ENCODE measurements at regions not wholly inside any gene's neighbourhood (a gene's known extent, or its start where the extent isn't known, plus 50 kb on each side); places are given as distances from the start of the nearest gene placed in this dataset.
"Not testable (repeated sequence)": the region's sequence is repeated elsewhere in the genome, so short reads cannot be mapped to it uniquely, and the experiment has no call there.

DNA sequence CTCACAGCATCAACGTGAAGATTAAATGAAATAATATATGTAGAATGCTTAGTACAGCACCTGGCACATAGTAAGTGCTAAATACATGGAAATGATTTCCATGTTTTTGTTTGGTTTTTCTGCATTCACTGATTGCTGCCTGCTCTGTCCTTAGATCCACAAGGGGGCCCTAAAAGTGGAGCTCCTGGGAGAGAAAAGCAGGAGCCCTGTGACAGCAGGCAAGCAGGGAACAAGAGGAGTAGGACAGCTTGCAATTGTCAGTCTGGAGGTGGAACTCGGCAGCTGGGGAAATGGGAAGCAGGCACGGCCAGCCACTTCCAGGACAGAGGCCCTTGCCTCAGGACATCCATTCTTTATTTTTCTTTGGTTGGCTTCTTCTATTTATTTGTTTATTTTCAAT, 292.9 kb downstream of the BMP4 start:
- no peak for DNase-seq

DNA sequence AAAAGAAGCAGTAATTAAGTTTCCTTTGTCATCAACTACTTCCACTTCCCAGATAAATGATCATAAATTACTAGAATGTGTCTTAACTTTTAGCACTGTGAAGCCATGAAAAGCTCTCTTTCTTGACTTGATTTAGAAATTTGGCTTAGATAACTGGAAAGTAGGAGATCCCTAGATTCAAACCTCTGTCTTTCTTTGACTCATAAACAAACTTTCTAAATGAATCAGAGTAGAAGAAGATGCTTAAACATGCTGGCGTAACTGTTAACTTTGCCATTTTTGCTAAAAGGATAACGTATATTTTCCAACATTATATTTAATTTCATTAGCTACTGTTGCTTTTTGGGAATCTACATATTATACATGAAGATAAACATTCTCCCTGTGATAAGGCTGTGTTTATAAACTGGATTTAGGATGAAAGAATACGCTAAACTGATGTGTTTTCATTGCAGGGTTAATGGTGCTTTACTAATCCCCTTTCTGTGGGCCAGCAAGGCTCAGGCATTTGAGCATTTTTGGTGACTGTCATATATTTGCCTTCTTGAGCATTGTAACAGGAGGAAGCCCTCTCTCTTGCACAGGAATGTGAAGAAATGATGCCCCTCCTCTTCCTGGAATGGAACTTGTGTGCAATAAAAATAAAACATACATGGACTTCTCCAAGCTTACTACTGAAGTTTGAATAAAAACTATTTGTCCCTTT, 301.4 kb downstream of the BMP4 start:
- no peak for DNase-seq

DNA sequence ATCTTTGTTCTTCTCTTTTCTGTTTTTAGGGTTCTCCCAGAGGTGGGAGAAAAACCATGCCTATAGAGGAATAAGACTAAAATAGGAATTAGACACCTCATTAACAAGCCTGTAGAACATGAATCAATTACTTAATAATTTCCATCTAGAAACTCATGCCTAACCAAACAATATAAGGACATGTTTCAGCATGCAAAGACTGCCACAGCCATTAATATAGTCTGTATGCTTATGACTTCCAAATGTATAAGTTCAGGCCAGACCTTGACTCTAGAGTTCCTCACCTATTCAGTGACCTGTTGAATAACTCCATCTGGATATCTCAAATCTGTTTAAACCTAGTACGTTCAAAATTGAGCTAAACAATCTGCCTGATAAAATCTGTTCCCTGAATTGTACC, 304.6 kb downstream of the BMP4 start:
- no peak for DNase-seq

DNA sequence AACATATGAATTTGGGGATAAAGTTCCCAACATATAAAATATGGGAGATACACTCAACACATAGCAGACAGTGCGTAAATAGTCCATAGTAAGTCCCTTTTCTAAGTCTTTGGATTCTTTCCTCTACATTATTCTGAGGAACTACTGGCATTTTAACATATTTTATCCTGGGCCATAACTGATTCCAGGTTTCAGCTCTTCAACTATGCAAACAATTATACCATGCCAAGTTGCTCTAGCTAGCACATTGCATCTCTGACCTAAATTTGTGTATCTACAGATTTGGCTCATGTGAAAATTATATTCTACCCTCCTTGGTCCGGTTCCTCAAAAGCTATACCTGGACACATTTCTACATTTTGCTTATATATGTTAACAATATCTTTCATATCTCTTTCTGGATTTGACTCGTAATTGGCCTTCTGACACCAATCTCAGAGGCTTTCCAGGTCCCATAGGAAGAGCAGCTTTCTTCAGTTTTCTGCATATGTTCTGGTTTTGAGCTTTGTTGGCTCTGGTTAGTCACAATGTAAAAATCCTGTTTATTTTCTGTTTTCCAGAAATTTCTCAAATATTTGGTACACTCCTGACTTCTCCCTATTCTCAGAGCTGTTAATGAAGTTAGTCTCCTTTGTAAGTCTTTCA, 305.4 kb downstream of the BMP4 start:
- no peak for DNase-seq

DNA sequence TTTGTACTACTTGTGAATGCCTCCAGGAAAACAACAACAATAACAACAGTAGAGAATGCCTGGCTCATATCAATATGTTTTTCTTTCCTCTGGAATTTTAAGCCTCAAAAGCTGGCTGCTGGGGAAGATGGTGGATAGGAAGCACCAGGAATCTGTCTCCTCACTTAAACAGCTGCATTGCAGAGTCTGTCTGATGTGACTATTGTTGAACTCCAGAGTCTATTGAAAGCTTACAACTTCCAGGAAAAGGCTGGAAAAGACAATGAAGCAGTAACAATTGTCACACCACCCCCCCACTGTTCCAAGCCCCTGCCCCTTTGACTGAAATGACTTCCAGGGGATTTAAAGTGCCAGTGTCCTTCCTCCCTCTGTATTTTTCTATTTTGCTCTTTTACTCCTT, 309.7 kb downstream of the BMP4 start:
- DNase-seq = no peak

DNA sequence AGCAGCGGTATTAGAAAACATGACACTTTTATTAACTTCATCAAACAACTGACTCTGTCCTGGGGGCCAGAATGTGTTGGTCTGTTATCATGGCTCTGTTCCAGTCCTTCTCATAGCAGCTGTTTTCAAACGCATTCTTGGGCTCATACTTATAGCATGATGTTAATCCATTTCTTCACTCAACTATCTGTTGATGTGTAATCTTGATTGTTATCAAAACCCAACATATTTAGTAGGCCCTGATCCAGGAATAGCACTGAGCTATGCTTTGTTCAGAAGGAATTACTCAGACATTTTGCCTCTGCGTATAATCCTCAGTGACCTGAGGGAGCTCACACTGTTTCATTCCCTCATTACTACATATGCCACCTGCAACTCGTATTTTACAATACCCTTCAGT, 315.9 kb downstream of the BMP4 start:
- no peak for DNase-seq

DNA sequence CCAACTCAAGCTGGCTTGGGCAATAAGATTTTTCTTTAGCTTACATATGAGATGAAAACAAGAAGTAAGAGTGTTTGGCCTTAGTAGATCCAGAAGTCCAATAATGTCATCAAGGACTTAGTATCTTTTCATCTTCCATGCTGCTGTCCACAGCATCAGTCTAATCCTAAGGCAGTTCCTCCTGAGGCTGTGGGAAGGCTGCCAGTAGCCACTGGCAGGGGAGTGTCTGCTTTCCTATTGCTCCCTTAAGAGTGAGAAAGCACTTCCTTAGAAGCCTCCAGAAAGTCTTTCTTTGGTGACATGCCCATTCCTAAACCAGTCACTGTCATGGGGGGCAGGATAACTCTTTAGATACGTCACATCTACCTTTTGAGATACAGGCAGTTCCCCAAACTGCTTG, 317.7 kb downstream of the BMP4 start:
- DNase-seq = no peak

DNA sequence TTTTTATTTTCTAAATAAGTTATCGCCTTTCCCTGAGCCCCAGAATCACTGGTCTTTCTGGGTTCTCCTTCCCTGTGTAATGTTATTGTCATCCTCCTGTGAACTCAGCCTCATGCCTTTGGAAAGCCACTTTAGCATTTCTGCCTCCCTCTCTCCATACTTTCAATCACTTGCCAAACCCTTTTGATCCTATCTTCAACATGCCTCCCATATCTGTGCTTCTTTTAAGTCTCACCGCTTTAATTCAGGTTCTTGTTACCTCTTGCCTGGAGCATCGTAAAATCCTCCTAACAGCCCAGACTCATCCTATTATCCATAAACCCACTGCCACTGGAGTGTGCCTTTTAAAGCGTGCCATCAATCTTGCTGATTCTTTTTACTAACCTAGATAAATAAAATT, 321.8 kb downstream of the BMP4 start:
- DNase-seq = no peak

DNA sequence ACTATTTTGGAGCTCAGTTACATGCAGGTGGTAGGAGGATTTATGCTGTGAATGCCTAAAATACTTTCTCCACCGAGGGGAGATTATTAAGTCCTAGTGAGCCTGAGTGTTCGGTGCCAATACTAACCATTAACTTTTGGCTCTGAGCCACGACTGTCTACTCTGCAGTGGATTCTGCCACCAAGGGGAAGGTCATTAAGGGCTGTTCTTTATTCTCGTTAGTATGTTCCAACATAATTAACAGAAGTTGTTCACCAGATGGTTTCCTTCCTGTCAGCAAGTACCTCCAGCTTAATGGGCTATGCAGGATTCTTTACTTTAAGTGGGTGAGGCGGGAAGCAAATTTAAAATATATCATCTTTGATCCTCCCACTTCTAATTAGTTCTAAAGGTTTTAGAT, 326.3 kb downstream of the BMP4 start:
- DNase-seq = no peak

DNA sequence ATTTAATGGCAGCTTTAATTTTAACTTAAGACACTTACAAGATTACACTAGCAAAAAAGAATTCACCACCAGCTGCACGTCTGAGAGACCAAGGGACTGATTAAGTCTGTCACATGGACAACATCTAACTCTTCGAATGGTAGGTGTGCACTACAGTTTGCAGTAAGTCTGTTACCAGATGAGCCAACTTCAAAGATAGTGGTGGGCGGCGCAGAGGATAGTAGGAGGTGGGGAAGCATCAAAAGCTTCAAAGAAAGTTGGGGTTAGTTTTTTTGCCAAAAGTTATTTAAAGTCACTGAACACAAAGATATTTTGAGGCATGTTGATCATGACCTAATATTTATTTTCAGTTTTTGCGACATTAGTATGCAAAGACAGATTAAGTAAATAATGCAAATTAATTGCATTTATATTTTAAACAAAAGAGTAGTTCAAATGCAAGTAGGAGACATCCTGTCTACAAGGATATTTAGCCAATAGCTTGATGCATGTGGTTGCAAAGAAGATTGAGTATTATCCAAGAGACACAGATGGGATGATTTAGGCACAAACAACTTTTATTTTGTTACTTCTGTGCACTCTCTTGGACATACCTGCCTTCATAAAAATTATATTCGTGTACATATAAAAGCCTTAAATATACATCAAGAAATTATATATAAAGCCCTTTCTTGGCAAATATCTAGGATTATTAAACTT, 327.7 kb downstream of the BMP4 start:
- DNase-seq = no peak

DNA sequence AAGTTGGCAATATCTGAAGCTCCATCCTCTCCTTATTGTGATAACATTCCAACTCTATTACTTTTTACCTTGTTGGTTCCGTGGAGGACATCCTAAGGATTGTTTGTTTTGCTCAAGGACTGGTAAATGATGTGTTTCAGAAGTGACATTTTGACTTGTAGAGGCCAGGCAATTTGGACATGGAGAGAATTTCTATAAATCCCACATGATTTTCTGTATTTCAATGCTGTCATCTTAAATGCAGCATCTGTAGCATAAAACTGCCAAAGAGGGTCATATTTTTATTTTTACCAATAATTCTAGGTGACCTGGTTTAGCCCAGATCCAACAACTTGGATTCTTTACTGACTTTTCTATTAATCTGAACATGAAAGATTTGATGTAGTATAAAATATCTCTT, 328.4 kb downstream of the BMP4 start:
- no peak for DNase-seq

DNA sequence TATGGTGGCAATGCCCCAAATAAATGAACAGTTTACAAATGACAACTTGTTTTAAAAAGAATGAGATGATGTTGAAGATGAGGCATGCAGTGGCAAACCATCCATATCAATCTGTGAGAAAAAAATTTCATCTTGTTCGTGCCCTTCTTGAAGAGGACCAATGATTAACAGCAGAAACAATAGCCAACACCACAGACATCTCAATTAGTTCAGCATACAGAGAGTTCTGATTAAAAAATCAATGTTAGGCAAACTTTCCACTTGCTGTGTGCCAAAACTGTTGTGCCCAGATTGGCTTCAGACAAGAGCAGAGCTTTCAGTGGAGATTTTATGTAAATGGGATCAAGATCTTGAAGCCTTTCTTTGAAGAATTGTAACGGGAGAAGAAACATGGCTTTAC, 329.9 kb downstream of the BMP4 start:
- no peak for DNase-seq

DNA sequence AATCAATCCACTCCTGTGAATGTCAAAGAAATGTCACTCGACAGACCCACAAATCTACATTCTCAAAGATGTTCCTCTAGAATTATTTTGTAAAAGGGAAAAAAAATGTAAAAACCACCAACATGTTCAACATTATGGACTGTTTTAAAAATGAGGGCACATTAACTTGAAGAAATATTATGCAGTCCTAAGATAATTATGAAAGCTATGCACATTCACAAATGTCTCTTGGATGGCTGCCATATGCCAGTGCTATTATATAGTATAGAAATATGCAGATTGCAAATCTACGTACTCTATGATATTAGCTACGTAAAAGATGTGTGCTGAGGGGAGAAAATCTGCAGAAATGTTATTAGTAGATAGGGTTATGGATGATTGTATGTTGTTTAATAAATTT, 334.2 kb downstream of the BMP4 start:
- no peak for DNase-seq

DNA sequence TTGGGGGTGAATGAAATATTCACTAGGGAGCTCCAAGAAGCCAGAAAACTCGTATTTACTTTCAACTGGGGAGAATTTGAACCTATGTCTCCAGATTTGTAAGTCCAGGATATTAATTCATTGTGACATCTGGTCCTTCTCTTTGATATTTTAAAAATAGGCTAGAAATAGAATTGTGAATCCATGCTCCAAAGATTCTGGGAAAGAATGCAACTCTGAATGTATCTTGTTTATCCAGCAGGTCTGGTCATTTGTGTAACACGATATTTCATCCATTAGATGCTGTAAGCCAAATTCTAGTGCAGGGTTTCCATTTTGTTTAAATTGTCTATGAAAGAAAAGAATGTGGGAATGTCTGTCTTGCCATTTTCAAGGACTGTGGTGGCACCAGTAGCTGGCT, 334.7 kb downstream of the BMP4 start:
- no peak for DNase-seq

DNA sequence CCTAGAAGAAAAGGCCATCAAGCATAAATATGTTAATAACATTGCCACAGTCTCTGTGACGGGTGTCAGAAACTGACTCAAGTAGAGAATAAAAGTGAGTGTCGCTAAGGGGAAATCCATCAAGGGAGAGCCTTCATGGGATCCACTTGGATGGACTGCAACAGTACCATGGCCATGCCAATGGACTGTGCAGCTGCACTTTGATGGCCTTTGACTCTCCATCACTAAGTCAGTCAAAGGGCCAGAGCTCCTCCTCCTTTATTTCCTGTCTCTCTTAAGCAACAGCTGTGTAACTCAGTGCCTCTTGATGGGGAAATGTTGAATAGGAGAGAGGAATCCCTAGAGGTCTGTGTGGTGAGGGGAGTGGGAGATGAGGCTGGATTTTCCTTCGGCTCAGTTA, 335.2 kb downstream of the BMP4 start:
- no peak for DNase-seq

DNA sequence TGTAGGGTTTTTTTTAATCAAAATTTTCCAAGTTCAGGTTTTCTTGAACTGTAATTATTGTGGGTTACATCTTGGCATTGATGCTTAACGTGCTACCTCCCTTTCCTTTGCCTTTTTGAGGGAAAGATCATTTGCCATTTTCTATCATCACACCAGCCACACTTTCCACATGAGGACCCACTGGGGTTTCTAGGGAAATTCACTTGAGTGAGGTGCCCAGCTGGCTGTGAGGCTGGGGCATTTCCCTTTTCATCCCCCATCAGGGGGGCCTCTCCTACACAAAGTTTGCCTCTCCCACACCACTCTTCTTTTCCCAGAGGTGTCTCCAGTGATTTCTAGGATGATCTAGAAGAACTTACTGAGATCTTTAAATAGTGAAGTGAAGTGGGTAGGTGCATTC, 335.7 kb downstream of the BMP4 start:
- DNase-seq = no peak

DNA sequence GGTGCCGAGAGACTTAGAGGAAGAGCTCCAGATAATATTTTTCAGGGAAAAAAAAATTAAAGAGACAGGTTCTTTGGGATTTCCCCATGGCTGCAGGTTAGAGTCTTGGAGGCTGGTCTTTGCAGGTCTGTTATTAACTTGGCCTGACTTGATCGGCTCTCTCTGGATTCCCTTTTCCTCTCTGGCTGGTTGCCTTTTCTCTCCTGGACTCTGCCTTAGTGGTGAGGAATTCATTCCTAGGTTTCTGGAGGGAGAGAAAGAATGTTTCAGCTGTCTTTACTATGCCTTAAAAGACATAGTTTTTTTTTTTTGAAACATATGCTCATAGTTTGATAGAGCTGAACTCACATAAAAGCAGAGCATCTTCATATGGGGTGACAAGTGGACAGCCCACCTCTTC, 336.3 kb downstream of the BMP4 start:
- no peak for DNase-seq

DNA sequence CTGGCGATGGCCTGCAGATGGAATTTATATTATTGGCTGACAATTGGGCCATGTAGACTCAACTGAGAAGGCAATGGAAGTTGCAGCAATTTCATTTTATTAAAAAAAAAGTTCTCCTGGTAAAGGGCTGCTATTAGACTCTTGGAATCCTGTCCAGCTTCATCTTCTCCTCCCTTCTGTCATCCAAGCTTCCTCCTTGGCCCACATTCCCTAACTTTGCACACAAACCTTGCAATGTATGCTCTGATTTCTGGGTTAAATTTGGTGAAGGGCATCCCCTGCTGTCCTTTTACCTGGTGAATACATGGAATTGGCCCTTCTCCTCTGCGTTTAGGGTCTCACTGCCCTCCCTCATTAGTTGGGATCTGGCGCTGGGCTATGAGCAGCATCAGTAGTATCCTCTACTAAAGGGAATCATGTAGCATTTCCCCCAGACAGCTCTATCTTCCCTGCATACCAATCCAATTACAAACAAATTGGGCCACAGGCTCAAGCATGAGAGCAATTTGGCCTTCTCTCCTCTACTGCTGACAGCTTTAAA, 336.9 kb downstream of the BMP4 start:
- DNase-seq = no peak

DNA sequence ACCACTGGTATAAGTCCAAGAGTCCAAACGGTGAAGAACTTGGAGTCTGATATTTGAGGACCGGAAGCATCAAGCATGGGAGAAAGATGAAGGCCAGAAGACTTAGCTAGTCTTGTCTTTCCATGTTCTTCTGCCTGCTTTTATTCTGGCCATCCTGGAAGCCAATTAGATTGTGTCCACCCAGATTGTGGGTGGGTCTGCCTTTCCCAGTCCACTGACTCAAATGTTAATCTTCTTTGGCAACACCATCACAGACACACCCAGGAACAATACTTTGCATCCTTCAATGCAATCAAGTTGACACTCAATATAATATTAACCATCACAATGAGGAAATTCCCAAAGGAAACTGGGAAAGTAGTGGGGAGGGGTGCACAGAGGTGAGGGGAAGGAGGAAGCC, 340.1 kb downstream of the BMP4 start:
- not testable (repeated sequence) for DNase-seq

DNA sequence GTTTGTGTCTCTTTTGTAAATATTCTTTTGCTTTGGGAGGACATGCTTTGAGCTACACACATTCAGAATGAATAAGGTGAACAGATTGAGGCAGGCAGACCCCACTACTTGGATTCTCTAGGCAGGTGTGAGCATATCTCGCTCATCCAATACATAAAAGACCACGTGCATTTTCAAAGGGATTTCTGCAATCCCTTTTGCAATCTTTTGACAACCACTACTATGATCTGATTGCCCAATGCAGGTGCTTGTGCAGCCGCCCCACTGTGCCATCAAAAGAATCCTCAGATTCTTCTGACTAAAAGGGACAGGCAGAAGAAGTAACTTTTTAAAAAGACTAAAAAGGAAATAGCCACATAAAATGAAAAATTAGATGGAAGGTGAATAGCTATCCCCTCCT, 341.4 kb downstream of the BMP4 start:
- DNase-seq = no peak

DNA sequence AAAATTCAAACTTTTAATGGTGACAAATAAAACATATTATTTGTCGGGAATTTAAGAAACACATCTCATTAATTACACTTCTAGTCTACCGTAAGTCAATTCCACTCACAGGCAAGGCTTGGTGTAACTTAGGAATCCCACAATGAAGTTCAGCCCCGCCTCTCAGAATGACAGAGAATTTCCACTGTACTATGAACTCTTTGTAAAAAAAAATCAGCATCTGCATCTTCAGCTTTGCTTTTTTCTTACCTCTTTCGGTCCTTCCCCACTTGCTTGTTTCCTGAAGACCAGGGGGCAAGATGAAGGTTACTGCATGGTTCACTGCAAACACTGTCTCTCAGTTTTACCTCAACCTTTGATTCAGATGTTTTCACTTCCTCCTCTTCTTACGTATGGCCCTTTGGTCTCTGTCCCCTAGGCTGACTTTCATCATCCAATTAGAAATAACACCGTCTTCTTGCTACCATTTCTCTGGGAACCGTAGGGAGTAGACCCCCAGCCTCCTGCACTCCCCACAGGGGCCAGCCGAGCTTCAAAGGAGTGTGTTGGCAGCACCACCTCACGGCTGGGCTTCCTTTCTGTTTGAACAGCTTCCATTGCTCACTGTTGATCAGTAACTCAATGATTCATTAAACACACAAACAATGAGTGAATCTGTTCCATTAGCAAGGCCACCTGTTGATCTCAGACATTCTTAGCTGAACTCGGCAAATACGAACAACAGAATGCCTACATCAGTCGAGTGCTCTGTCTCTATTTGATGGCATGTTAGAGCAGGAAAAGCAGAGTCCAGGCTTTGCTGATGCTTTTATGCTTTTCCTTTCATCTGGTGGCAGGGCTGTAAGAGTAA, 343.0 kb downstream of the BMP4 start:
- DNase-seq = no peak

DNA sequence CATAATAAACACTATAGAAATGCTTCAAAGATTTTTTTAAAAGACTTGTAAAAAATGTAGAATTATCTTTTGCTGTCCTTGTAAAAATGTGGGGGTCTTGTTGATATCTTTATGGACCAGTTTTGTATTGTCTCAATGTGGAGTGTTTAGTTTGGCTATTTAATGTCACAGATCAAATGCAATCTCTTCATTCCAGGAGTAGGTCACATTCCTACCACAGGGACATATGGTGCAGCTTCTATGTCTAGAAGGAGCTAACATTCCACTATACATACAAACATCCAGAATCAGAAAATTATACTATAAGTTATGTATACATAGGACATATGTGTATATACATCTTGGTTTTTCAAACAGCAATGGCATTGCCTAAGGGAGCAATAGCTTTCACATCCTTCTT, 345.7 kb downstream of the BMP4 start:
- DNase-seq = no peak

DNA sequence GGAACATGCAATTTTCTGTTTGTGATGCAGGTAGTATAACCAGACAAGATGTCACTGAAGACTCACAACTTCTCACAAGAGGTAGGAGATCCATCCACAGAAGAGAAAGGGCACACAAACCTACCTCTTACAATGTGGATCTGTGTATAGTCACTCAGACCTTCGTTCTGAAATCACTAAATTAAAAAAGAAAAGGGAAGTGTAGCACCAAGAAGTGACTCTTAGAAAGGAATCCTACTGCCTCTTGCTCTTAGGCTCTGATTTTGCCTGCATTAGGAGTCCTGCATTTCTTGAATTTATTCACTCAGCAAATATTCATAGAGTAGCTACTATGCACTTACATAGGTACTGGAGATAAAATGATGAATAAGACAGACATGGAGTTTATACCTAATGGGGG, 347.6 kb downstream of the BMP4 start:
- no peak for DNase-seq
